Fibroblast of lung (primary cell): ENCODE measurements at regions not wholly inside any gene's neighbourhood (a gene's known extent, or its start where the extent isn't known, plus 50 kb on each side); places are given as distances from the start of the nearest gene placed in this dataset.
A peak's percentile ranks its signal among the peaks of the same experiment; 100 is the strongest.

ENCODE experiments used
- DNase-seq, 2 donors: peaks; one replicate each; pipeline versions ENCODE4 v3.0.0 to v3.0.0-alpha.2; 2010; ENCODE audit warnings: low read depth in 2 of 2
- H2AFZ ChIP-seq: 2 replicates; pipeline ENCODE4 v1.5.1; 2012; ENCODE audit warnings: low read length, control low read depth, inconsistent platforms
- H3K27ac ChIP-seq: 2 replicates; pipeline ENCODE4 v1.5.1; 2011; ENCODE audit warnings: low read length, control low read depth; ENCODE audit not compliant: insufficient read depth
- H3K27me3 ChIP-seq: 2 replicates; pipeline ENCODE4 v1.5.1; 2011; ENCODE audit warnings: mild to moderate bottlenecking, low read length; ENCODE audit not compliant: control insufficient read depth, insufficient read depth
- H3K36me3 ChIP-seq: 2 replicates; pipeline ENCODE4 v1.5.1; 2011; ENCODE audit warnings: low read length; ENCODE audit not compliant: control insufficient read depth, insufficient read depth
- H3K4me1 ChIP-seq: 2 replicates; pipeline ENCODE4 v1.5.1; 2011; ENCODE audit warnings: low read length; ENCODE audit not compliant: control insufficient read depth, insufficient read depth; ENCODE audit errors: extremely low read depth
- H3K4me2 ChIP-seq: 2 replicates; pipeline ENCODE4 v1.5.1; 2011; ENCODE audit warnings: low read length, control low read depth; ENCODE audit not compliant: insufficient read depth; ENCODE audit errors: extremely low read depth
- H3K4me3 ChIP-seq, 4 experiments: fragments of 200-600 bp in 1 of 4; sonication (generic) in 1 of 4; replicated peaks in 1 of 4; 2 replicates each; pipeline ENCODE4 v1.5.1; 2011 to 2016; ENCODE audit warnings: low read length in 4 of 4, low read depth in 3 of 4, mild to moderate bottlenecking in 3 of 4, control low read depth in 2 of 4, inconsistent platforms in 1 of 4, mixed read lengths in 1 of 4; ENCODE audit not compliant: insufficient read depth in 1 of 4; ENCODE audit errors: control extremely low read depth in 1 of 4
- H3K79me2 ChIP-seq: 2 replicates; pipeline ENCODE4 v1.5.1; 2012; ENCODE audit warnings: mild to moderate bottlenecking, low read length, inconsistent platforms; ENCODE audit not compliant: control insufficient read depth, insufficient read depth
- H3K9ac ChIP-seq: 2 replicates; pipeline ENCODE4 v1.5.1; 2011; ENCODE audit warnings: mild to moderate bottlenecking, low read length, control low read depth; ENCODE audit not compliant: insufficient read depth
- H3K9me3 ChIP-seq: 2 replicates; pipeline ENCODE4 v1.5.1; 2012; ENCODE audit warnings: low read depth, low read length; ENCODE audit not compliant: control insufficient read depth, insufficient read depth
- H4K20me1 ChIP-seq: 2 replicates; pipeline ENCODE4 v1.5.1; 2011; ENCODE audit warnings: low read length; ENCODE audit not compliant: control insufficient read depth, insufficient read depth; ENCODE audit errors: extremely low read depth
- CTCF ChIP-seq, 2 donors: IDR thresholded peaks in 1 of 2; conservative IDR thresholded peaks in 1 of 2; 1 replicate in 1 of 2; 2 replicates in 1 of 2; pipeline ENCODE4 v1.5.1; 2011 to 2012; ENCODE audit warnings: low read length in 2 of 2, control low read depth in 1 of 2, inconsistent platforms in 1 of 2, low read depth in 1 of 2, mild to moderate bottlenecking in 1 of 2
- EZH2 ChIP-seq: IDR thresholded peaks from 2 replicates; pipeline ENCODE4 v1.5.1; 2012; ENCODE audit warnings: low read length, control low read depth, mild to moderate bottlenecking; ENCODE audit errors: missing control alignments

GRCh38 chr15:46848704-46849103 lies 868.6 kb upstream of the SEMA6D start:
- peak; percentile 59 to 65 for DNase-seq
- H2AFZ ChIP-seq: no peak overlapping the region

GRCh38 chr15:46853600-46853999 lies 863.7 kb upstream of the SEMA6D start:
- Histone ChIP-seq H3K9me3 (no peaks in the 10 kb centered on the region), H3K27me3 (no peaks in the 10 kb centered on the region), H4K20me1 (no peaks in the 10 kb centered on the region), H3K4me3 (no peak overlapping the region), H3K9ac (no peak overlapping the region), H2AFZ (no peak overlapping the region), H3K36me3 (no peaks in the 10 kb centered on the region), H3K27ac (no peak overlapping the region), H3K4me1 (no peaks in the 10 kb centered on the region), H3K79me2 (no peaks in the 10 kb centered on the region), H3K4me2 (no peak overlapping the region)
- no peak for TF ChIP-seq EZH2
- DNase-seq: no peak

More at GRCh38 chr15:46848704-46849103, 868.6 kb upstream of the SEMA6D start:
- Histone ChIP-seq H3K9ac (no peak overlapping the region), H3K4me1 (no peaks in the 10 kb centered on the region), H3K4me2 (no peak overlapping the region), H3K79me2 (no peaks in the 10 kb centered on the region), H3K27ac (no peak overlapping the region), H3K9me3 (no peaks in the 10 kb centered on the region), H3K36me3 (no peaks in the 10 kb centered on the region), H3K27me3 (no peaks in the 10 kb centered on the region), H3K4me3 (no peak overlapping the region), H4K20me1 (no peaks in the 10 kb centered on the region)
- TF ChIP-seq EZH2 (no peak), CTCF (conservative IDR thresholded peaks at IDR 0.05 in 1 of 2, IDR thresholded peaks at IDR 0.05 in 1 of 2; ENCODE audit: low read depth in 1 of 2, low read length in 2 of 2) (no peak)

GRCh38 chr15:46854564-46854963 lies 862.7 kb upstream of the SEMA6D start:
- H3K27me3 ChIP-seq: no peaks in the 10 kb centered on the region
- H3K4me1 ChIP-seq: no peaks in the 10 kb centered on the region
- H3K4me3 ChIP-seq: no peak overlapping the region
- no peak overlapping the region for H3K9ac ChIP-seq
- peak in 1 of 2 donors; percentile 10 for DNase-seq
- no peaks in the 10 kb centered on the region for H4K20me1 ChIP-seq
- H2AFZ ChIP-seq: no peak overlapping the region
- no peak overlapping the region for H3K4me2 ChIP-seq
- H3K9me3 ChIP-seq: no peaks in the 10 kb centered on the region
- H3K27ac ChIP-seq: no peak overlapping the region
- no peaks in the 10 kb centered on the region for H3K36me3 ChIP-seq
- H3K79me2 ChIP-seq: no peaks in the 10 kb centered on the region
- TF ChIP-seq EZH2 (no peak), CTCF (conservative IDR thresholded peaks at IDR 0.05 in 1 of 2, IDR thresholded peaks at IDR 0.05 in 1 of 2; ENCODE audit: low read depth in 1 of 2, low read length in 2 of 2) (no peak)
